ENCODE measurements at regions not wholly inside any gene's neighbourhood (a gene's known extent, or its start where the extent isn't known, plus 50 kb on each side); places are given as distances from the start of the nearest gene placed in this dataset.

GRCh38 chr5:105735704-105736103 lies 1935.0 kb downstream of the EFNA5 start:
- TF ChIP-seq, protein P1, sequence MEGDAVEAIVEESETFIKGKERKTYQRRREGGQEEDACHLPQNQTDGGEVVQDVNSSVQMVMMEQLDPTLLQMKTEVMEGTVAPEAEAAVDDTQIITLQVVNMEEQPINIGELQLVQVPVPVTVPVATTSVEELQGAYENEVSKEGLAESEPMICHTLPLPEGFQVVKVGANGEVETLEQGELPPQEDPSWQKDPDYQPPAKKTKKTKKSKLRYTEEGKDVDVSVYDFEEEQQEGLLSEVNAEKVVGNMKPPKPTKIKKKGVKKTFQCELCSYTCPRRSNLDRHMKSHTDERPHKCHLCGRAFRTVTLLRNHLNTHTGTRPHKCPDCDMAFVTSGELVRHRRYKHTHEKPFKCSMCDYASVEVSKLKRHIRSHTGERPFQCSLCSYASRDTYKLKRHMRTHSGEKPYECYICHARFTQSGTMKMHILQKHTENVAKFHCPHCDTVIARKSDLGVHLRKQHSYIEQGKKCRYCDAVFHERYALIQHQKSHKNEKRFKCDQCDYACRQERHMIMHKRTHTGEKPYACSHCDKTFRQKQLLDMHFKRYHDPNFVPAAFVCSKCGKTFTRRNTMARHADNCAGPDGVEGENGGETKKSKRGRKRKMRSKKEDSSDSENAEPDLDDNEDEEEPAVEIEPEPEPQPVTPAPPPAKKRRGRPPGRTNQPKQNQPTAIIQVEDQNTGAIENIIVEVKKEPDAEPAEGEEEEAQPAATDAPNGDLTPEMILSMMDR (conservative IDR thresholded peaks at IDR 0.05; ENCODE audit: low read depth, low read length) = no peak
- TF ChIP-seq FOS (IDR thresholded peaks at IDR 0.05; ENCODE audit: low read depth, low read length) (no peak), NFE2L2 (IDR thresholded peaks at IDR 0.05; ENCODE audit: low read depth, low read length) (no peak), POLR2A (IDR thresholded peaks at IDR 0.05; ENCODE audit: low read depth, low read length) (no peak), MAFK (IDR thresholded peaks at IDR 0.05; ENCODE audit: low read depth, low read length) (no peak), RFX5 (IDR thresholded peaks at IDR 0.05; ENCODE audit: low read depth, low read length) (no peak), USF2 (IDR thresholded peaks at IDR 0.05; ENCODE audit: low read depth, low read length) (no peak), BHLHE40 (IDR thresholded peaks at IDR 0.05; ENCODE audit: low read depth, low read length) (no peak), MAZ (IDR thresholded peaks at IDR 0.05; ENCODE audit: borderline replicate concordance, low read depth, low read length) (no peak), CEBPB (IDR thresholded peaks at IDR 0.05; ENCODE audit: low read depth, low read length) (no peak)
- TF ChIP-seq, protein P2, sequence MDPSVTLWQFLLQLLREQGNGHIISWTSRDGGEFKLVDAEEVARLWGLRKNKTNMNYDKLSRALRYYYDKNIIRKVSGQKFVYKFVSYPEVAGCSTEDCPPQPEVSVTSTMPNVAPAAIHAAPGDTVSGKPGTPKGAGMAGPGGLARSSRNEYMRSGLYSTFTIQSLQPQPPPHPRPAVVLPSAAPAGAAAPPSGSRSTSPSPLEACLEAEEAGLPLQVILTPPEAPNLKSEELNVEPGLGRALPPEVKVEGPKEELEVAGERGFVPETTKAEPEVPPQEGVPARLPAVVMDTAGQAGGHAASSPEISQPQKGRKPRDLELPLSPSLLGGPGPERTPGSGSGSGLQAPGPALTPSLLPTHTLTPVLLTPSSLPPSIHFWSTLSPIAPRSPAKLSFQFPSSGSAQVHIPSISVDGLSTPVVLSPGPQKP (IDR thresholded peaks at IDR 0.05; ENCODE audit: borderline replicate concordance, low read depth, low read length) = no peak

All from IMR-90 (cell line).